ENCODE measurements at regions not wholly inside any gene's neighbourhood (a gene's known extent, or its start where the extent isn't known, plus 50 kb on each side); places are given as distances from the start of the nearest gene placed in this dataset.

GRCh38 chr10:123549761-123550454, 116.2 kb upstream of the GPR26 start:
- Histone ChIP-seq H2BK5ac (ENCODE audit: insufficient read length, low read length) (no peak overlapping the region), H3K9me3 (ENCODE audit: control insufficient read depth, low read depth, low read length) (no peaks in the 10 kb centered on the region), H4K91ac (ENCODE audit: insufficient read length, low read depth, low read length) (no peak overlapping the region), H2AFZ (ENCODE audit: low read length) (no peak overlapping the region), H2BK20ac (ENCODE audit: low read depth, low read length, poor library complexity, severe bottlenecking) (no peak overlapping the region), H2BK120ac (ENCODE audit: low read depth, low read length, poor library complexity, severe bottlenecking) (no peak overlapping the region), H4K8ac (replicated peaks; ENCODE audit: insufficient read length, low read depth, low read length) (no peak overlapping the region), H3K4ac (ENCODE audit: low read depth, low read length) (no peak overlapping the region), H3K27me3 (ENCODE audit: insufficient read depth, low read length) (no peaks in the 10 kb centered on the region), H3K4me2 (ENCODE audit: insufficient read depth, insufficient read length, low read length) (no peak overlapping the region), H3T11ph (ENCODE audit: low read length) (no peak overlapping the region), H3K56ac (ENCODE audit: insufficient read length, low read depth, low read length) (no peak overlapping the region), H3K9ac (ENCODE audit: extremely low read depth, insufficient read length, low read length) (no peak overlapping the region), H4K20me1 (ENCODE audit: control insufficient read depth, insufficient read depth, insufficient read length) (no peaks in the 10 kb centered on the region), H2AK5ac (ENCODE audit: insufficient read length, low read length) (no peak overlapping the region), H3K79me1 (ENCODE audit: insufficient read depth, low read depth, low read length, poor library complexity, severe bottlenecking) (no peaks in the 10 kb centered on the region), H2BK12ac (ENCODE audit: insufficient read length, low read depth, low read length) (no peak overlapping the region), H3K4me1 (ENCODE audit: insufficient read depth, low read length) (peaks cover 3% of the 10 kb centered on the region; the same call in 1 of the 2 replicates), H3K79me2 (ENCODE audit: insufficient read depth, low read length) (no peaks in the 10 kb centered on the region), H3K14ac (ENCODE audit: insufficient read depth, low read length) (no peak overlapping the region), H3K23ac (ENCODE audit: insufficient read length, low read depth, low read length) (no peak overlapping the region), H3K27ac (ENCODE audit: insufficient read length, low read depth, low read length) (no peak overlapping the region), H4K5ac (ENCODE audit: insufficient read length, low read depth, low read length) (no peak overlapping the region), H2BK15ac (ENCODE audit: low read depth, low read length) (no peak overlapping the region), H3K18ac (ENCODE audit: insufficient read length, low read depth, low read length) (no peak overlapping the region), H3K23me2 (ENCODE audit: insufficient read length, low read depth, low read length, poor library complexity, severe bottlenecking) (no peaks in the 10 kb centered on the region)
- Mint-ChIP-seq H3K27ac (no peak overlapping the region), H3K27me3 (ENCODE audit: low read depth) (no peaks in the 10 kb centered on the region; the same call in none of the 2 replicates), H3K36me3 (ENCODE audit: insufficient read depth in 1 of 3, low read depth in 3 of 3) (peaks cover 0 to 6% (median 2%) of the 10 kb centered on the region in 3 experiments; a peak in 4 of 7 replicates), H3K9me3 (peaks cover 0 to 4% of the 10 kb centered on the region in 2 experiments; a peak in 3 of 5 replicates), H3K4me1 (peaks cover 24 to 26% of the 10 kb centered on the region in 2 experiments), H3K4me3 (no peak overlapping the region; a peak in 1 of 5 replicates)
- no peak for DNase-seq
- TF ChIP-seq CTCF (conservative IDR thresholded peaks at IDR 0.05) = no peak
- WGBS (ENCODE audit: extremely low coverage, insufficient read length, low lambda C conversion rate) = no CpG with 5 or more reads among the region's 7 CpGs

Measured in H9 (cell line).